Gastroesophageal sphincter (tissue), 3 donors: ENCODE measurements at regions not wholly inside any gene's neighbourhood (a gene's known extent, or its start where the extent isn't known, plus 50 kb on each side); places are given as distances from the start of the nearest gene placed in this dataset.

Source experiments
- CTCF ChIP-seq, 4 experiments: fragments of 200-600 bp in 2 of 4; fragments of 450-650 bp in 2 of 4; sonication (generic) in 1 of 4; IDR thresholded peaks; one replicate each; pipeline ENCODE4 v1.5.1; 2017 to 2019; ENCODE audit warnings: antibody characterized with exemption in 4 of 4, mild to moderate bottlenecking in 2 of 4, moderate library complexity in 2 of 4
- EP300 ChIP-seq: sonication (generic); formaldehyde crosslinking; IDR thresholded peaks from one replicate; pipeline ENCODE4 v1.6.1; 2017; ENCODE audit warnings: antibody characterized with exemption, mild to moderate bottlenecking
- POLR2A ChIP-seq, 2 donors: fragments of 450-650 bp; IDR thresholded peaks; one replicate each; pipeline ENCODE4 v1.6.1; 2017; ENCODE audit warnings: antibody characterized with exemption in 2 of 2, mild to moderate bottlenecking in 2 of 2, moderate library complexity in 1 of 2
- POLR2AphosphoS5 ChIP-seq: sonication (generic); formaldehyde crosslinking; IDR thresholded peaks from one replicate; pipeline ENCODE4 v1.6.1; 2017; ENCODE audit warnings: antibody characterized with exemption

DNA sequence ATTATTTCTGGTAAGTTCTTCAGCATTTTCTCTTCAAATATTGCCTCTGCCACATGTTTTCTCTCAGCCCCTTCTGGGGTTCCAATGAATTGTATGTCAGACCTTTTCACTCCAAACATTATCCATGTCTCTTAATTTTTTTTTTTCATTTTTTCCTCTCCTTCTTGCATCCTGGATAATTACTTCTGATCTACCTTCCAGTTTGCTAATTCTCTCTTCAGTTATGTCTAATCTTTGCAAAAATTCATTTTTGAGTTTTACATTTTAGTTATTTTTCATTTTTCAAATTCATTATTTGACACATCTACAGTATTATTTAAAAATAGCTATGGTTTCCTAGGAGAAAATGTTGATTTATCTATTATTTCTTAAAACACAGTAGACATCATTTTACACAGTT lies 271.7 kb downstream of the TFAP2B start:
- no peak for TF ChIP-seq CTCF (IDR thresholded peaks at IDR 0.05)
- no peak for TF ChIP-seq POLR2A (IDR thresholded peaks at IDR 0.05)
- TF ChIP-seq POLR2AphosphoS5 = no peak
- no peak for TF ChIP-seq EP300
